ENCODE measurements at regions not wholly inside any gene's neighbourhood (a gene's known extent, or its start where the extent isn't known, plus 50 kb on each side); places are given as distances from the start of the nearest gene placed in this dataset.

DNA sequence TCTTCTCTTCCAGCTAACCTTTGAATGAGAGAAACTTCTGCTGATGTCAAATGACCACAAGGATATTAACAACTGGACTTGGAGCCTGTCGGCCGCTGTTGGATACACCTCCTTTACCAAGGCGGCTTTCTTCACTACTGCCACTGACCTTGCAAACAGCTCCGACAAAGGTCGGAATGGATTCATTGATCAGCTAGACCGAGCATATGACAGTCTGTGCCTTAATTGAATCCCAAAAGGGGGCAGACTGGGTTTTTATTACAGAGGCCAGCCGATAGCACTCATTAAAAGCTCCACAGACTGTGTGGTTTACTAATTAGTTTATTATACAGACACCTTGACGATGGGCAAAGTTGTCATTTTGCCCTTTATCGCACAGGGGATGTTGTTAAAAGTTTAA, 394.5 kb downstream of the RERGL start:
- in situ Hi-C loops (cut with HindIII; ENCODE audit: low sequenced_read_pairs): no loop called here
- DNase-seq (ENCODE audit: low spot score): no peak

DNA sequence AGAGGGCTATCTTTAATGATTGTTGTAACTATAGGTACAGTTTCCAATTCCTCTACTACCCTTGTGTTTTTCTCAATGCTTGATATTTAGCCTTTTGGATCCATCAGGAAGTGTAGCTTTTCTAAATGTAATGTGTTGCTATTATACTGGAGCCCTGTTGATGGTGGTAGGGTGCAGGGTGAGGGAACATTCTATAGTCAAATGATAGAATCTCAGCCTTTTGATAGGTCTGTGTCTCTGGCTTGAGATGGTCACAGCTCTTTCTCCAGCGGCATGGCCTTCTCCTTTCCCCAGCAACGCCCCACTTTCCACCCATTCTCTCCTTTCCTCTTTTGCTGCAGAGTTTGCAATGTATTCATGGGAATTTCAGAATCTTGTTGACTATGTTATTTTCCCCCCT, 398.6 kb downstream of the RERGL start:
- no peak for DNase-seq (ENCODE audit: low spot score)

DNA sequence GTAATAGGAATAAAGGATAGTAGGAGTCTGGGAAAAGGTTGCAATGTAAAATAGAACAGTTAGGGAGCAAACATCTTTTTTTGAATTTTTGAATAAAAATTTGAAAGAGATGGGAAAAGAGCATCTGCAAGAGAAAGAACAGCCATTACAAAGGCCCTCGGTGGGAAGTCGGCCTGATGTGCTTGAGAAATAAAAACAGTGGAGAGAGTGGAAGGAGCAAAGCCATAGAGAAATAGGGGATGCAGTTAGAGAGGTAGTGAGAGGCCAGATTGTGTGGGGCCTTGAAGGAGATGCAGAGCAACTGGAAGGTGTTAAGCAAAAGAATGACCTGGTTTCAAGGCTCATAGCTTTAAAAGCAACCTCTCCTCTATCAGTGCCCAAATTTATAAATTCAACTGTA, 409.8 kb downstream of the RERGL start:
- DNase-seq (ENCODE audit: low spot score): no peak
- in situ Hi-C loops (cut with HindIII; ENCODE audit: low sequenced_read_pairs): no loop called here

More for the DNA sequence above, 398.6 kb downstream of the RERGL start:
- in situ Hi-C loops (cut with HindIII; ENCODE audit: low sequenced_read_pairs): no loop called here

DNA sequence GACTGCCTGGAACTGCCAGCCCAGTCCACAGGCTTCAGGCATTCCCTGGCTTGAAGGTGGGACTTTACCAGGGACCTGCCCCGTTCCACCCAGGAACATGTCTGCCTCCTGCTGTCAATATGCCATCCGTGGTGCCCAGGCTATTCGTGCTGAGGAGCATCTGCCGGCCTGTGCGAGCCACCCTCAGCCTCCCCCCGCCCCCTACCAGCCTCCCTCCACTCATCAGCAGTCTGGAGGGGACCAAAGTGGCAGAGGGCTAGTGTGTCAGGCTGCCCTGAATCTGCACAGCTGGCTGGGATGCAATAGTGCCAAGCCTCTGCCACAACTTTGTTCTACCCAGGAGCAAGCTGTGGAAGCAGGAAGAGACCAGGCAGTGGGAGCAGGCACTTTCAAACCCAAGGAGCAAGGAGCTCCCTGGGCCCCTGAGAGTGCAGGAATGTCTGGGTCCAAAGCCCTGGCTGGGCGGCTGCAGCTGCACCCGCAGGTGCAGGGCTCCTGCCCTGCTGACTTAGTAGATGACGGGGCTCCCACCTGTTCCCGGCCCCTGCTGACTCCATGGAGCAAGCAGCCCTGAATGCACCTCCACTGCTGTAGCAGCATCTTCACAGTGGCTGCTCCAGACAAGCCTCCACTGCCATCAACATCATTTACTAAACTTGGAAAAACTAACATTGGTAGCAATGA, 423.2 kb downstream of the RERGL start:
- DNase-seq (ENCODE audit: low spot score): no peak
- in situ Hi-C loops (cut with HindIII; ENCODE audit: low sequenced_read_pairs): no loop called here

DNA sequence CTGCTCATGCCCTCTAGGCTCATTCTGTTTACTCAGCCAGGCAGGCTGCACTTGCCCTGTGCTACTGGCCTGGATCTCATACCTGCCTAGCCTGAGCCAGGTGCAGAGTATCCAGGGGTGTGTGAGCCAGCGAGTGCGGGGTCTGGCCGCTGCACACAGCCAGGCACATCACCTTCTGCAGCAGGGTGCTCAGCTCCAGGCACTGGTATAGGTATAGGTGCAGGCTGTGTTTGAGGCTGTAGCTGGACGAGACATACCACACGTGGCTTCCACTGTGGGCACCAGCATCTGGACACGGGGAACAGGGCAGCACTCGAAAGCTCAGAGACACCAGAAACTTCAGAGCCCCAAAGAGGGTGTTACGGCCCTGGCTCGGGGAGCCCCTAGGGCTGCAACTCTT, 424.2 kb downstream of the RERGL start:
- in situ Hi-C loops (cut with HindIII; ENCODE audit: low sequenced_read_pairs): no loop called here
- DNase-seq (ENCODE audit: low spot score): no peak

DNA sequence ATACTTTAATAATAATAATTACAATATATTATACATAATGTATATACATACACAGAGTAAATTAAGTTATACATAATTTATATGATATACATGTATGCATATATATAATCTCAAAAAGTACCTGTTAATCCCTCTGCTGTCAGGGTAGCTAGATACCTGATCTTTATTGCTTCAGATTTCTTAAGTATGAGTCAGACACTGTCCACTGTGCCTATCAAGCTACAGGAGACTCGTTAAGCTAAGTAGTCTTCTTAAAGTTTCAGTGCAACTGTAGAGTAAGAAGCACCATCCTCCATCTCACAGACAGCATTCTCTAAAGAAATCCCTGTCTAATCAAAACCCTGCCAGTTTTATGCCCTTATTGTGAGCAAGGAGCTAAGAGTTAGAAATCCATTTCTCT, 428.7 kb downstream of the RERGL start:
- in situ Hi-C loops (cut with HindIII; ENCODE audit: low sequenced_read_pairs): no loop called here
- no peak for DNase-seq (ENCODE audit: low spot score)

DNA sequence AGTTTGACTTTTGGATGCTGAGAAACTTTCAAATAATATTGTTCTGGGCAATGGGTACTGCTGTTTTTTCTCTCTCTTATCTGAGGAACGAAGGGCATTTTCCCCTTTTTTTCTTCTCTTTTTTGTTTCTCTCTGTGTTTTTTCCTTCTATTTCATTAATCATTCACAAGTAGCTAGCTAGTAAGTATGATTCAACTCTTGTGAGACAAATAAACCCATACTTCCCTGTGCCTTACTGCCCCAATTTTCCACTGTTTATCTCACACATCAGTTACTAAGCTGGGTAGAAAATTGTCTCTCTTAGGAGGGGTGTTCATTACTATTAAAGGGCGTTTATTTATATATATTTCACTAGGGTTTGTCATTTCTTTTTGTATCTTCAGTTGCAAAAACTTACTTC, 437.6 kb downstream of the RERGL start:
- in situ Hi-C loops (cut with HindIII; ENCODE audit: low sequenced_read_pairs): no loop called here
- DNase-seq (ENCODE audit: low spot score): no peak

DNA sequence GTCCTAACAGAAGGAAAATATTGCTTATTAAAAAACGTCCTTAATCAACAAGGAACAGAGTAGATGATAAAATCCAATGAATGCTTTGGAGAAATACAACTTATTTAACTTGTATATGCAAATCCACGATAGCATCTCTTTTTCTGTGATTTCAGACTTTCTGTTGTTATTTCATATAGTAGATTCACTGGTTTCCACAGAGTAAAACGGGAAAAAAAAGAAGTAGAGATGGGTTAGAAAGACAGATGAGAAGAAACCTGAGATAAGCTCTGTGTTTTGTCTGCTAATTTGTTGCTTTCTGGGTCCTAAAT, 447.7 kb downstream of the RERGL start:
- in situ Hi-C loops (cut with HindIII; ENCODE audit: low sequenced_read_pairs): no loop called here
- DNase-seq (ENCODE audit: low spot score): no peak

DNA sequence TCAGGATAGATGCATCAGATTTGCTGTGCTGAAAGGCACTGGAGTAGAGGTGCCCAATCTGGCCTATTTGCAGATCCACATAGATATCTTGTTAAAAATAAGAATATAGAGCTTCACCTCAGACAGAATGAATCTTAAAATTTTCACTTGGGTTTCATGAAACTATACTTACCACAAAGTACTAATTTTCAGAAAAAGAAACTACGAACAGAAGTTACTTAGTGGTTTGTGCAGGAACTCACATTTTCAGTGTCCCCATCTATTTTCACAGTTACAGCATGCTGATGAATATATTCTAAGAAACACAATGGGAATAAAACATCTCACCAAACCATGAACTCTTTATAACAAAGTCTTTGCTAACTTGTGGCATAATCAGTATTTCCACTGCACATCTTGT, 449.4 kb downstream of the RERGL start:
- in situ Hi-C loops (cut with HindIII; ENCODE audit: low sequenced_read_pairs): no loop called here

DNA sequence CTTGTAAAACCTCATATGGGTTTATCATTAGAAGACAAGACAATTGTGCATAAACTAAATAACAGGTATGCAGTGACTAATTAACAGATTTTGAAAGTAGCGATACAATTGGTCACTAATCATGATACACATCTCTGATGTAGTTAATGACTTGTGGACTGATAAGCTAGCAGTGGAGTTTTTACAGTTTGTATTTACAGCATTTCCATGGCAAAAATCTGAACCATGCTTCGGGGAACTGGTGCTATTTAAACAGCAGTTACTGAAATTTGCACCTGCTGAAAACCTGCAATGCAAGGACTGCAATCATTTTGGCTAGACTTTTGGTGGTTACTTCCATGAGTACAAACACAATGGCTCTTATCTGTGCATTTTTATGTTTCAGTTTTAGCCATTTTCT, 471.2 kb downstream of the RERGL start:
- in situ Hi-C loops (cut with HindIII; ENCODE audit: low sequenced_read_pairs): no loop called here
- DNase-seq (ENCODE audit: low spot score): no peak

More for the DNA sequence above, 449.4 kb downstream of the RERGL start:
- DNase-seq (ENCODE audit: low spot score): no peak

DNA sequence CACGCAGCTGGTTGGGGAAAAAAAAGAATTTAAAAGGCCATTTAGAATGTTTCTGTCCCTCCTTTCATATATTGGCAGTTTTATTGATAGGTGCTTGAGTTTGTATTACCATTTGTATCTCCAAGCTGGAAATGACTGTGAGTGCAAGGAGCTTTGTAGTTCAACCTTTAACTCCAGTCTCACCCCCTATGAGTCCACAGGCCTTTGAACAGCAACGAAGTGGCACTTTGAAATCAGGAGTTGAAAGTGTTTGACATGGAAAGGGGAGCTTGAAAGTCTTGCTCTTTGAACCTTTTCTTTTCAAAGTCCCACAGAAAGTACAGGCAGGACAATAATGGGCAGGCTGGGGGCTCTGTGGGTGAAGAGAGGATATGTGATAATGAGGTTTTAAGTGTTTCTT, 480.3 kb downstream of the RERGL start:
- no peak for DNase-seq (ENCODE audit: low spot score)
- in situ Hi-C loops (cut with HindIII; ENCODE audit: low sequenced_read_pairs): no loop called here

DNA sequence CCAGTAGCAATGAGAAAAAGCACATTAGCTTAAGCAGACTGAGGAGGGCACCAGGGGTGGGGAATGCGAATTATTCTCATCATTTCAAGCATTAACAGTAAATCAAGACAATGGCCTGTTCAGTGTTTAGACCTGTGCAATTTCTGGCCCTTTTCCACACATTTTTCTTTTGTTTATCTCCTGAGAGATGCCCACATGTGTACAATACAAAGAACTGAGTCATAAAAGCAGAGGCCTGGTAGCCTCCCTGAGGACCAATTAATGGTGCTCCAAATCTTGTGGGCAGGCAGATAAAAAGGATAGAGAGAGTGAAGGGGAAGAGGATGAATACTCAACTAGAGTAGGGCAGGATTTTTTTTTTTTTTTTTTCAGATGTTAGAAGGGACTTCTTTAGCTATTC, 480.8 kb downstream of the RERGL start:
- no peak for DNase-seq (ENCODE audit: low spot score)
- in situ Hi-C loops (cut with HindIII; ENCODE audit: low sequenced_read_pairs): no loop called here

DNA sequence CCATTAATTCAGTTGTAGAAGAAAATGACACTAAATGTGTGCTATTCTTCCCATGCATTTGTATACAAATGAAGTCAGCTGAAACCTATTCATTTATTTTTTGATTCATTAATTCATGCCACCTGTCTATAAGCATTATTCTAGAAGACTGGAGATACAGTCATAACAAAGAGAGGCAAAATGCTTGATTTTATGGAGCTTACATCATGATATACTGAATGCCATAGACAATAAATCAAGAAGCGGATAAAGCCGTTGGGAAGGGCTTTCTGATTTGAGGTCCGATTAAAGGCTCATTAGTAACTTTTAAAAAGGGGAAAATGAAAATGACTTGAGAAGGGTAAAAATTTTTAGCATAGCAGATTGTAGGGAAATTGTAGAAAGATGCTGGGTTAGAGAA, 494.9 kb downstream of the RERGL start:
- no peak for DNase-seq (ENCODE audit: low spot score)
- in situ Hi-C loops (cut with HindIII; ENCODE audit: low sequenced_read_pairs): no loop called here

DNA sequence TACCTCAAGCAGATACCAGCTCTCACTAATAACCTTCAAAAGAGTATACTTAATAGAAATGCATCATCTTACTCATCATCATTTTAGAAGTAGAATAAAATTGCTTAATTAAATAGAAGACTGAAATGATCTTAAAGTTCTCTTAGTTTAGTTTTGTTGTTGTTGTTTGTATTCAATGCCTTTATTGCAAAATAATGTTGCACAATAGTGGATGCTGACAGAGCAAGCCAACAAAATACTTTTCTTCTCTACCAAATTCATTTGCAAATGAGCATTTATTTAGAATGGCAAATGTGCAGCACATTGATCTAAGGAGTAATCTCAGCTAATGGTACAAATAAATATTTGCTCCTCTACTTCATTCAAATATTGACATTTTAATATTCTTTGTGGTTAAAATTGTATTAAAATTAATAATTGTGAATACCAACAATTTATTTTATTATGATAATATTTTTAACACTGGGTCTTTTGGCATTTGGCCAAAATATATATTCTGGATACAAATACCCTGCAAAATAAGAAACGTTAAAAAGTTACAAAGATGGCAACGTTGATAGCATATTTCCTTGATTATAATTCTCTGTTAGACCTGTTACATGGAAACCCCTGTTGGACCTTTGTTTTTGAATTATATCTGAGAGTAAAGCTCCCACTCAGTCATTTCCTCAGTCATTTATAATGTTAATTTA, 496.1 kb downstream of the RERGL start:
- in situ Hi-C loops (cut with HindIII; ENCODE audit: low sequenced_read_pairs): no loop called here

DNA sequence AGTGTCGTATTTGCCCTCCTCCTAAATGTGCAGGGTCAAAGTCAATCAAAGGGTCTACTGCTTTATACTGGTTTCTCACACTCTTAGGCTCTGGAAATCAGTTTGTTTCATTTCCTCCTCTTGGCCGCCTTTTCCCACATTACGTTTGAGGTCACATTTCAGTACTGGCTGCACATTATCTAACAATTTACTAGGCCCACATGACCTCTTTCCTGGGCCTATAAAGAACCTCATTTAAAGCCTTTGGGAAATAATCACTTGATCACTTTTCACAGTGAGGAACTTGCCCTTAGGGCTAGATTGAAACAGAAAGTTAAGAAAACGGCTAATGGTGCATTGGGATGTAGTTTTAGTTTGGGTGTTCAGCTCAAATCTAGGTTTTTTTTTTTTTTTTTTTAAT, 497.5 kb downstream of the RERGL start:
- DNase-seq (ENCODE audit: low spot score): no peak
- in situ Hi-C loops (cut with HindIII; ENCODE audit: low sequenced_read_pairs): no loop called here

More for the DNA sequence above, 496.1 kb downstream of the RERGL start:
- DNase-seq (ENCODE audit: low spot score): no peak

DNA sequence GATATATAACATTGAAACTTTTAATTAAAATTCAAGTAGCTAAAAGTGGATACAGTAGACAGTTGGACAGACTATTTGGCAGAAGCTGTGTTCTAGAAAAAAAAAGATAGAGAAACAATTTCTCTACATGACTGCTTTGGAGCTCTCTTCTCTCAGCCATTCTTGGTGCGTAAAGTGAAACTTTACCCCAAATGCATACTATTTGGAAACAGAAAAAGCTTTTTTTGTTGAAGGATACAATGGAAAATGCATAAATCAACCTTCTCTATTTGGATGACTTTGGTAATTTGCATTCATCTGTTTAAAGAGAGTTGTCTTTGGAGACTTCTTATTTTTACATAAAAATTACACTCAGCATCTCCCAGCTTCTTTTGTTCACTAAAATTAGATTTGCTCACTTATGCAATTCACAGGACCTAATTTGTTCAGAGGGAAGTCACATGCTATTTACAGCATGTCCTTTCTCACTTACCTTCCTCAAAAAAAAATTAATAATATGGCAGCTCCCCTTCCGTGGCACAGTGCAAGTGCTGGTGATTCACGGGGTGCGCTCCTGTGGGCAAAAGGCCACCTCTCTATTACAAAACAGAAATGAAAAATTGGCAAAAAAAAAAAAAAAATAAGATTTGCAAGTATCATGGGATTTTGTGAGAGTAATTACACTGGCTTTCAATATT, 498.9 kb downstream of the RERGL start:
- in situ Hi-C loops (cut with HindIII; ENCODE audit: low sequenced_read_pairs): no loop called here

DNA sequence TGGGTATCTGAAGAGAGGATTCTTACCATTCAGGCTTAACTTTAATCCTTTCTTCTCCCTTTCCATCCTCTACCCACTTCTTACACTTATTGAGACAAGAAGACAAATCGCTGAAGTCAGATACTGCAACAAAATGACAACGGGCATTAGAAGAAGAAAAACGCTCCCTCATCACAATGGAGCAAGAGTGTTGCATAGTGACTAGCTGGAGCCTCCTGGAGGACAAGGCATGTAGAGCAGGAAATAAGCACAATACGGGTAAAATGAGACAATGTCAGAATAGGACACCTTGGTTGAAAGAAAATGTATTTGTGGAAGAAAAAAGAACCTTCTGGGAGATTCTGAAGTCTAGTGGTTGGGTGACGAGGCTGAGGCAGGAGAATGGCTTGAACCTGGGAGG, 501.0 kb downstream of the RERGL start:
- no peak for DNase-seq (ENCODE audit: low spot score)
- in situ Hi-C loops (cut with HindIII; ENCODE audit: low sequenced_read_pairs): no loop called here

More for the DNA sequence above, 498.9 kb downstream of the RERGL start:
- DNase-seq (ENCODE audit: low spot score): no peak

DNA sequence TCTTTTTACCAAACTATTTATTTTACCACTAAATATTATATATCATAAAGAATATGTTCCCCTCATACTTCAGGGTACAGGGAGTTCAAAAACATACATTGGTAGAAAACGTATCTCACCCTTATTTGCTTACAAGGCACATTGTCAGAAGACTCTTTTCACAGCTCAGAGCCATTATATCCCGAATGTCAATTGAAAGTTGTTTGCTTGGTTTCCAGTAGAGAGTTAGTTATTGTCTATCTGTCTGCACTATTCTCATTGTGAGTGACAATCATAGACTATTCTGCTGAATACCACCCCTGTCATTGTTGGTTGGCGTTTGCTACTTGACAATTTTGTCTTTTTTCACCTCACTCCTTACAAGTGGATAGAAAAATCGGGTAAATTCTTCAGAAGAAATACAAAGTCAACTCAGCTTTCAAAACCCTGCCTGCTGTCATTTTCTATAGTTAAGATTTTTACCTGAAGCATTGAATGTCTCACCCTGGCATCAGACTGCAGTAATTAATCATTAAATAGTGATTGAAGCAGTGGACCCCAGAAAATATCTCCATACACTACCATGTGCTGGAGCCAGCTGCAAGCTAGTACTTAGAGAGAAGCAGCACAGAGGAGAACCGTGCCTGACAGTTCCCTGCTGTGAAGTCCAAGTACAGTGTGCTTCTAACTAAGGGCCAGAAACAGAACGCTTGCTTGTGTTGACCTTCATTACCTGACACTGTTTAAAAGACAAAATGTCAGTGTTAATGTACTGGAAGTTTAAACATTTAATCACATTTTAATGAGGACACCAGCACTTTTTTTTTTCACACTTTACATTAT, 510.6 kb downstream of the RERGL start:
- no peak for DNase-seq (ENCODE audit: low spot score)
- in situ Hi-C loops (cut with HindIII; ENCODE audit: low sequenced_read_pairs): no loop called here

DNA sequence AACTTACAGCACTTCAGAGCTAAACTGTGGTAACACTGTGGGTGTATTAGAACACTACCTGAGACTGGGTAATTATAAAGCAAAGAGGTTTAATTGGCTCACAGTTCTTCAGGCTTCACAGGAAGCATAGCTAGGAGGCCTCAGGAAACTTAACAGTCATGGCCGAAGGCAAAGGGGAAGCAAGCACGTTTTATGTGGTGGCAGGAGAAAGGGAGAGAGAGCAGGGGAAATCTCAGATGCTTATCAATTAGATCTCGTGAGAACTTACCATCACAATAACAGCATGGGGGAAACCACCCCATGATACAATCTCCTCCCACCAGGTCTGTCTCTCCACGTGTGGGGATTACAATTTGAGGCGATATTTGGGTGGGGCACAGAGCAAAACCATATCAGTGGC, 512.6 kb downstream of the RERGL start:
- in situ Hi-C loops (cut with HindIII; ENCODE audit: low sequenced_read_pairs): no loop called here
- DNase-seq (ENCODE audit: low spot score): no peak

DNA sequence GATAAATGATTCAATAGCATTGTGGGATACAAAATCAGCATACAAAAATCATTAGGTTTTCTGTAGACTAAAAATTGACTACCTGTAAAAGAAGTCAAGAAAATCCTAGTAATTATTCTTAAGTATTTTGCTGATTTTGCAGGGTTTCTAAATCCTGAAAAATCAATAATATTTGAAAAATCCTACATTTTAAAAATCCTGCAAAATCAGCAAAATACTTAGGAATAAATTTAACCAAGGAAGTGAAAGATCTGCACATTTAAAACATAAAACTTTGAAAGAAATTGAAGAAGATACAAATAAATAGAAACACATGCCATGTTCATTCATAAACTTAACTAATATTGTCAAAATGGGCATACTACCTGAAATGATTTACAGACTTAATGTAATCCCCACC, 517.7 kb downstream of the RERGL start:
- in situ Hi-C loops (cut with HindIII; ENCODE audit: low sequenced_read_pairs): no loop called here

More for the DNA sequence above, 517.7 kb downstream of the RERGL start:
- DNase-seq (ENCODE audit: low spot score): no peak
